ENCODE measurements at regions not wholly inside any gene's neighbourhood (a gene's known extent, or its start where the extent isn't known, plus 50 kb on each side); places are given as distances from the start of the nearest gene placed in this dataset.
"Not testable (repeated sequence)": the region's sequence is repeated elsewhere in the genome, so short reads cannot be mapped to it uniquely, and the experiment has no call there.

DNA sequence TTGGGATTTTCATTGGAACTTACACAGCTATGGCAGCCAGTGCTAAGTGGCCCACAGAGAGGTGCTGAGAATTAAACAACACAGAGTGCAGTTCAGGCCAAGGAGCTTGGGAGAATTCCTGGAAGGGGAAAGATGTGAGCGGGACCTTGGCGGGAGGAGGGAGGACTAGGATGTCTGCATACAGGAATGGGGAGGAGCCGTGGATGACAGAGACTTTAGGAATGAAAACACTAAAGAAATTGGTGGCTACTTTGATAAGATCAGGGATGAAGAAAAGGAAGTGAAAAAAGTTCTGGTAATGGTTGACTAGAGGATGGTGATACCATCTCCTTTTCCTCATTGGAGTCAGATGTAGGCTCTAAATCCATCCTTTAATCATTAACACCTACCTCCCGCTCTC, 234.2 kb upstream of the FZD8 start:
- FAIRE-seq: peak; percentile 78
- DNase-seq (ENCODE audit: low spot score): peak; percentile 80

DNA sequence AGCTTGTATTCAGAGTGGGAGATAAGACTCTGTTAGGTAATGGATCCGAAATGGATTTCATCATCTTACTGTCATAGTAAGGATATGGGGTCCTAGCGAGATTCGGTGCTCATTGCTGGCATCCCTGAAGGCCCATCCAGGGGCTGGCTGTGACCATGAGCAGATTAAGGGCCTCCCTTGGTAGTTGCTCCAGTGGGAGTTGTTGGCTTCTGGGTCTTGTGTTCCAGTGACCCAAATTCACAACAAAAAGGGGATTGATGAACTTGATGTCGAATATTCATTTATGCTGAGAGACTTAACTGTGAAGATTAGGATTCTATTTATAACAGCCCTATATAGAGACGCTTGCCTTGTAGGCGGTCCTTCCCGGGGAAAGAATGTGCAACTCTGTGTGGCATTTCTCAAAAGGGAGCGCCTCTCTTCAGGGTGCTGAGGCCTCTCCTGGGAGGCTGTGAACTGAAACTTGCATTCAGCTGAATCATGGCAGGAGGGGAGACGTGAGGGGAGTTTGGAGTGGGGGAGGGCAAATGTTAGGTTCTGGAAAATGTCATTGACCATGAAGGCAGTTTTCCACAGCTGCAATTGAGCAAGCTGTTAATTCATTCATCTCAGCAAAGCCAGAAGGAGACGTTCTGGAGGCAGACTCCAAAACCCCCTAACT, 233.1 kb upstream of the FZD8 start:
- no peak for FAIRE-seq
- no peak for DNase-seq (ENCODE audit: low spot score)

DNA sequence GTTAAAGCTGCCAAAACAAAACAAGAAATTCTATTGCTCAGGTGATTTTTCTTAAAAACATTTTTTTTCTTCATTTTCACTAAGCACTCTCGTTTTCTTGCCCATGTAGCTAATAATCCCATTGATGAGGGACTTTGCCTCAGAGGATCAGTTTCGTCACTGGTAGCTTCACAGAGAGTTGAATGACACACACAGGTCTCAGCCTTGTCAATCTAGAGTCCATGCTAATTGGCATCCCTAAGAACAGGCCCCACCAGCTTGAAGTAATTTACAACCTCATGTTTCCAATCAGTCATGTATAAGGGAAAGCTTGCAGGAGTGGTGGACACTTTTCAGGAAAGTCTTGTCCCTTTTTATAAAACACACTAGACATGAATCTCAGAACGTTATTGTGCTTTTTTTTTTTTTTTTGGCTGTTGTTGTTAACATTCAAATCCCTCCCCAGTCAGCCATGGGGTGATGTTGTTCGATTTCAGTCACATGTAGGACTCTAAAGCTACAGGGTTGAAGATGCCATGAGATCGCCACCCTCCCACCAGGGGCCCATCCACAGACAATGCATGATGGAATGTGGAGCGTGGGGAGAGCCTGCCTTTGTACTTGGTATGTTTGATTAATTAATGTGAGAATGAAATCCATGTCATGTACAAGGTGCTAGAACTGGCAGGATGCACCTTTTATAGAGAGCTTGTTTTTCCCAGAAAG, 232.4 kb upstream of the FZD8 start:
- no peak for FAIRE-seq
- DNase-seq (ENCODE audit: low spot score): no peak

DNA sequence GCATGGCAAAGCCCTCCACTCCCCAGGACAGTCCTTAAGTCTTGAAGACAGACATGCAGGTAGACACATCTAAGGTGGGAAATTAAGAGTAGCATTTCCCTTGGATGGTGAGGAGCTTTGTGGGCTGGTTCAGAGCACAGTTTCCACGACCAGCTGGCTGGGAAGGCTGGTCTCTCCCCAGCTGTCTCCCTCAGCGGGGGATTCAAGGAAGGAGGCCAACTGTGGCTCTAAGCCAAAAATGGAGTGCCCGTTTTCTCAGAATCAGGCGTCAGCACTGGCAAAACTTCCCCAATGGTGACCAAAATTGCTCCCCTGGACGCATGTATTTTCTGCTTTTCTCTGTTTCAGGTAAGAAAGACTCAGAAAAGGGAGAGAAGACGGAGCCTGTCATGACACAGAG, 230.6 kb upstream of the FZD8 start:
- no peak for DNase-seq (ENCODE audit: low spot score)
- no peak for FAIRE-seq

DNA sequence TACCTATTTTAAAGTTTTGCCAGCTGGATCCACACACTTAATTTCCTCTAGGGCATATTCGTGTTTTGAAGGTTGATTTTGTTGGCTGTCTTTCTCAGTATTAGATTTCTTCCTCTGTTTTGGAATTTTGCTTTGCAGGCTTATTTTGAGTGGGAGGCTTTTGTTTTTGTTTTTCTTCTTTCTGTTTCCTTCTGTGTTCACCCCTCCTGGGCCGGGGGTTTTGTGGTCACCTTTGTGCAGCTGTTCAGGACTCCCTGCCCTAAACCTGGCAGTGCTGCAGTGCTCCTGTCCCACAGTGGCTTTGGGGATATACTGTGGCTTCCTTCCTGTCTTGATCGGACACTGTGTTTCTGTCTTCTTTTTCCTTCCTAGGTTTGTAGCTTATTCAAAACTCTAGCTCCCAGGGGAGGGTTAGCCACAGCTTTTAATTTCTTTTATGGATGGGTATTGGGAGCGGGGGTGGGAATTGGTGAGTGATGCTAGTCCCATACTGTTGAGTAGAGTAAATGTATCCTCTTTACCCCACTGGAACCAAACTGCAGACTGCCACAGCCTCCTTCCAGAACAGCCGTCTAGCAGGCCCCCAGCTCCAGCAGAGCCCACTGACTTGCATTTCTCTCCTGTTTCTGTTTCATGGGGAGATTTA, 228.7 kb upstream of the FZD8 start:
- DNase-seq (ENCODE audit: low spot score) (no peak), FAIRE-seq (no peak)

DNA sequence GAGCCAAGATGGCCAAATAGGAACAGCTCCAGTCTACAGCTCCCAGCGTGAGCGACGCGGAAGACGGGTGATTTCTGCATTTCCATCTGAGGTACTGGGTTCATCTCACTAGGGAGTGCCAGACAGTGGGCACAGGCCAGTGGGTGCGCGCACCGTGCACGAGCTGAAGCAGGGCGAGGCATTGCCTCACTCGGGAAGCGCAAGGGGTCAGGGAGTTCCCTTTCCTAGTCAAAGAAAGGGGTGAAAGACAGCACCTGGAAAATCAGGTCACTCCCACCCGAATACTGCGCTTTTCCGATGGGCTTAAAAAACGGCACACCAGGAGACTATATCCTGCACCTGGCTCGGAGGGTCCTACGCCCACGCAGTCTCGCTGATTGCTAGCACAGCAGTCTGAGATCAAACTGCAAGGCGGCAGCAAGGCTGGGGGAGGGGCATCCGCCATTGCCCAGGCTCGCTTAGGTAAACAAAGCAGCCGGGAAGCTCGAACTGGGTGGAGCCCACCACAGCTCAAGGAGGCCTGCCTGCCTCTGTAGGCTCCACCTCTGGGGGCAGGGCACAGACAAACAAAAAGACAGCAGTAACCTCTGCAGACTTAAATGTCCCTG, 216.7 kb upstream of the FZD8 start:
- DNase-seq (ENCODE audit: low spot score); FAIRE-seq: not testable (repeated sequence)

DNA sequence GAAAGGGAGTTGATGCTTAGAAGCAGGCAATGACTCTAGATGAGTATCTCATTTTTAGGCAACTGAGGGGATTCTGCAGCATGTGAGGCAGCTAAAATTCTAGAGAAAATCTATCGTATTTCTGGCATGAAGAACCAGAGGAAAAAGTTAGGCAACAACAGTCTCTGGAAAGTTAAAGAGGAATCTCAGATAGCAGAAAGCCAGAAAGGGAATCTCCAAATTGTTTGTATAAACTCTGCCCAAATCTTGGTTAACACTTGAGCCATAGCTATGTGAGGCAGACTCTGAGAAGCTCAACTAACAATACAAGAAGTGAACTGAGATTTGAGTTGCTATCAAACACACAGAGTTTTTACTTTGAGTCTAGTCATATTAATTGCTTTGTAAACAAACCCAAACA, 215.8 kb upstream of the FZD8 start:
- DNase-seq (ENCODE audit: low spot score): no peak
- no peak for FAIRE-seq

DNA sequence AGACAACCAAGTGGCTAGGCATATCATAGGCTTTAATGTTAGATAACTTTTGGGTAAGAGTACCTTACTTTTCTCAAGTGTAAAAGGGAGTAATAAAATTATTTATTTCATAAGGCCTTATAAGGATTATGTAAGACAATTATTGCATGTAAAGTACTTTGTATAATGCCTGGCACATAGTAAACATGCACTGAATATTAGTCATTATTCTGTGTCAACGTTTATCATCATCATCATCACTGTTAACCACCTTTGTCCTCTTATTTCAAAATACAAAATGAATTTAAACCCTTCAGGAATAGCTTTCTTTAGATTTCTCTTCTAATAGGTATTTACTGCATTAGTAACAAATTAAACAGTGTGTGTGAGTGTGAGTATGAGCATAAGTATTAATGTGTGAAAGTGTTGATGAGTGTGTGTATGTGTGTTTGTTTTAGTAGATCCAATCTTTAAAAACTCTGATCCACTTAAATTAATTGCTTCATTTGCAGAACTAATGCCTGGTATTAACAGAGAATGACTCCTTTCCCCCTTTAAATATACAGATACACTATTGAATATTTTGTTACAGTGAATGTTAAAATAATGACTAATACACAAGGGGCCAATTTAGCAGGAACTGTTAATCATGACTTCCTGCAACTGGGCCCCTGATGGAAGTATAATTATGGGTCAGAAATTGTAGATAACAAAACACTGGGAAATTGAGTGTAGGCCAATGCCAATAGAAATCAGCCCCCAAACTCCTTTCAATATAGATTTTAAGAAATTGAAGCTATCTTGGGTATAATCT, 213.3 kb upstream of the FZD8 start:
- FAIRE-seq (no peak), DNase-seq (ENCODE audit: low spot score) (no peak)

DNA sequence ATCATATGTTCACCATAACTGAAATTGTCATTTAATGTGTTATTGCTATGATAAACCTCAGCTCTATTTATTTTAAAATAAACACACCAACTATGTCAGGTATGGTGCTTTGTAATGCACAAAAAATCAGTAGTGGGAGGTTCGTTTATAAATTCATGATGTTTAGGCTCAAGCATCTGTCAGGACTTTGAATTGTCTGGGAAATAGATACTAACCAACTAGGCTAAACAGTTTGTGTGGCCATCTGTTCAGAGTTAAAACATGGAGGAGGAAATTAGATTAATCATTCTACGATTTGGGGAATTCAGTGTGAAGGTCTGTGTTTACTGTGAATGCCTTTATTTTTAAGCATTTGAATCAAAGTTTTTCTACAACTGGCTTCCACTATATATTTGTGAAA, 212.6 kb upstream of the FZD8 start:
- DNase-seq (ENCODE audit: low spot score) (no peak), FAIRE-seq (no peak)

DNA sequence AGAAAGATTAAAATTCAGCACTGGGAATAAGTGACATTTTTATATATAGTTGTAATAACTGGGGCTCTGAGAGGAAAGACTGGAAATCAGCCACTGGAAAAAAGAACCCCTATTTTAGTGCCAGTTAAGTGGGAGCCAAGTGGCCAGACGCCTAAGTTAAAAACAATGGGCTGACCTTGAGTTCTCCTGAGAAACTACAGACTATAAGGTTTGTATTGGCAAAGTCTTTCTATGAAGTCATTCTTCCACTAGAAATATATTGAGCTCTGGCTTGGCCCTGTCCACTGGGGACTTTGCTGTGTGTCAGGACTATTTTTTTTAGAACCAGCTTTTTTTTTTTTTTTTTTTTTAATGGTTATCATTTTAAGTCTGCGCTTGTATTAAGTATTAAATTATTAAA, 210.6 kb upstream of the FZD8 start:
- DNase-seq (ENCODE audit: low spot score) (no peak), FAIRE-seq (no peak)

DNA sequence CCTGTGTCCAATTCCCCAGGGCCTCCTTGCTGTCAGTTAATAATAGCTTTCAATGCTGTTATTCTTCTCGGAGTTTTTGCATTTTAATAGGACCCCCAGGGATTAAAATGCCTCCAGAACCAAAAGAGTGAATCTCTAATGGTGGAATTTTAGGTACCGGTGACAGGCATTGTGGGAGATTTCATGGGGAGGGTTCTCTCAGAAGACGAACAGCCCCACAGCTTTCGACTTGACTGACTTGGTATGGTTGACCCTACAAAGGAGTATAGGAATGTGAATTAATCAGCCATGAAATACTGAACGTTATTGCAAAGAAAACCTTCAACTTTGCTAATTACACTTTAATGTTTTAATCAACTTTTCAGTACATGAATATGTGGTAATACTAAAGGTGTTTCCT, 206.3 kb upstream of the FZD8 start:
- DNase-seq (ENCODE audit: low spot score) (no peak), FAIRE-seq (no peak)

DNA sequence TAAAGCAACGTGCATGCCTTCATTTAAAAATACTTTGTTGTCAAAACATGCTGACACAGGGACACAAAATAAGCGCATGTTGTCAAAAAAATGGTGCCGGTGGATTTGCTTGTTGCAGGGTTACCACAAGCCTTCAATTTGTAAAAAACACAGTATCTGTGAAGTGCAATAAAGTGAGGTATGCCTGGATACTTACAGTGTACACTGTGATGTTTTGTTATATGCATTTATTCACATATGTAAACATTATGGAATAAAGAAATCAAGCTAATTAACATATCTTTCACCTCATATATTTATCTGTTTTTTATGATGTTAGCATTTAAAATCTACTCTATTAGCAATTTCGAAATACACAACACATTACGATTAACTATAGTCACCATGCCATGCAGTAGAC, 202.6 kb upstream of the FZD8 start:
- DNase-seq (ENCODE audit: low spot score) (no peak), FAIRE-seq (no peak)

DNA sequence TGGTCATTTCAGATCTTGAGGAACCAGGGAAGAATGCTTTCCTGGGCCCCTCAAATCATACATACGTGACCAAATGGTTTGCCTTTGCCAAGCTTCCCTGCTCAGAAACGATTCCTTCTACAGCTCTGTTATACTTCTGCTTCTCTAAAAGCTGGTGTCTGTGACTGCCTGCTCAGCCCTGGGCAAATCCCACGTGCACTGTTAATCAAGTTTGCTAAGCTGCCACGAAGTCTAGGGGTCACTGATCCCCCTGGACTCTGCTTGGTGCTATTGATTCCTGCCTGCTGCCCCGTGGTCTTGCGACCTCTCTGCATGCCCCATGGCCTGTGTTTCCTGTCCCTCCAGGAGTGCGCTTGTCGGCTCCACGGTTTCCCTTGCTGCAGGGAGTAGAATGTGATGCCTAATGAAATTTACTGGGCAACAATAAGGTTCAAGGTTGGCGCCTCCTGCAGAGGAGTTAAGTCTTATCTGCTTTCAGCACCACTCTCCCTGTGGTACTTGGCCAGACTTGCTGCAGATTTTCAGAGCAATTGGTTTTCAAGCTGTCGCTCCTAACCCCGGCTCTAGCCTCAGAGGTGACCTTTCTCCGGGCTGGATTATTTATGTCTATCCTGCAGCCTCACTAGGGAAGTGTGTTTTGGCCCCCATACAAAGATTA, 201.6 kb upstream of the FZD8 start:
- DNase-seq (ENCODE audit: low spot score): no peak
- FAIRE-seq: no peak

DNA sequence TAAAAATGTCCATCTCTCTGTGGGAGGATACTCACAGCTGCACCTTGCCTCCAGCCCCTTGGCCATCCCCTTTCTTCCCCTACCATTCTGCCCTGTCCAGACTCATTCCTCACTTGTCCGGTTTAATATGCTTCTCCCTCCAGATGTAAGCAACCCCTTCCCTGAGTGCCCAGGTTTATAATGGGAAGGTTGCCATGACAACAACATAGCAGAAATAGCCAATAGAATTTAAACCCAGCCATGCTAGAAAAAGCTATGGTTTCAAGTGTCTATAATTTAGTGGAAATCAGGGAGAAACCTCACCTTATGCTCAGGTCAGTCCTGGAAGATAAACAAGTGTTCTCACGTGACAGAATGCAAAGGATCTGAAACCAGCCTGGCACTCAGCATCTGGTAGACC, 196.0 kb upstream of the FZD8 start:
- no peak for DNase-seq (ENCODE audit: low spot score)
- no peak for FAIRE-seq

DNA sequence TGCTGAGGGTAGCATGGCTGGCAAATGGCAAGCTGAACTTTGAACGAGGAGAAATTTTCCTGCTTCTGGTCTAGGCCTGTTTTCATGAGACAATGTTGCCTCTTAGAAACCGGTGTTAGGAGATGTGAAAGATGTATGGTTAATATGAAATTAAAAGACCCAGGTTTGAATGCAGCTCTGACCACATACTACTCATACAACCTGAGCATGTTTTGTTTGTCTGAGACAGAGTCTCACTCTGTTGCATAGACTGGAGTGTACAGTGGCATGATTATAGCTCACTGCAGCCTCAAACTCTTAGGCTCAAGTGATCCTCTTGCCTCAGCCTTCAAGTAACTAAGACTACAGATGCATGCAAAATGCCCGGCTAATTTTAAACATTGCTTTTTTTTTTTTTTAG, 193.4 kb upstream of the FZD8 start:
- no peak for FAIRE-seq
- DNase-seq (ENCODE audit: low spot score): no peak

DNA sequence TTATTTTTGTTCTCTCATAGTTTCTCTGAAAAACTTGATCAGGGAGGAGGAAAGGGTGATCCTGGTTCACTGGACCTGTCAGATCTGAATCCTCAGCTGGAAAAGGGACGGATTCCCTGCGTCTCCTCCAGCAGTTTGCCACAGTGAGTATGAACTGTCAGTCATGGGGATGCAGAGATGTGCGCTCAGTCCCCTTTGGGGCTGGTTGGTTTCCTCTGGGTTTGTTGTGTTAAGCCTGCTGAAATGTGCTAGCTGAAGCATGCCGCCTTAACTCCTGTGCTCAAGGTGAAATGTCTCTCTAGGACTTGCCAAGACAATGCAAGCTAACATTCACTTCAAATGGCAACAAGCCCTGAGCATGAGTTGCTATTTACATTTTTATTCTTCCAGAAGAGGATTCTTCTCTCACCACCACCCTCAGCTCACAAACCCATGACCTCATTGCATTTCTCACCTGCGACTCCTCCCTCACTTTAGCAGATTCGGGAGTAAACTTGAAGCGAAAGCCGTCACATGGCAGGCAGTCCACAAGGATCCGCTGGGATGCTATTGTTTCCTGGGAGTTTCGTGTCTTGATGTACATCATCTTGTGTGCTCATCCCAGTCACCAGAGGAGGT, 192.9 kb upstream of the FZD8 start:
- DNase-seq (ENCODE audit: low spot score): no peak
- no peak for FAIRE-seq

DNA sequence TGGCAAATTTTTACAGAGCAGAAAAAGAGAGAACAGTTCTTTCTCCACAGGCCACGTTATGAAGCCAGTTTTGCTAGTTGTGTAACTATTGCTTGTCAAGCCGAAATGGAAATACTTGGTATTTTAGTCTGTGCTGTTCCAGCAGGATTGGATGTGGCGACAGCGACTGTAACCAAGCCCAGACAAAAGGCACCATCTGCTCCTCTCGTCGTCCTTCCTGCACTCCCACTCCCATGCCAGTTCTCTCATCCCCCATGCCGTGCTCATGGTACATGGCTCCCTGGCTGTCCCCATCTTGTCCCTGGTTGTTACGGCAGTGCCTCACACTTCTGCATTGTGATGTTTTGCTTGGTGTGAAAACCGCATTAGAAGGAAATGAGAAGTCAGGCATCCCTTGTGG, 185.7 kb upstream of the FZD8 start:
- FAIRE-seq: no peak
- DNase-seq (ENCODE audit: low spot score): no peak

DNA sequence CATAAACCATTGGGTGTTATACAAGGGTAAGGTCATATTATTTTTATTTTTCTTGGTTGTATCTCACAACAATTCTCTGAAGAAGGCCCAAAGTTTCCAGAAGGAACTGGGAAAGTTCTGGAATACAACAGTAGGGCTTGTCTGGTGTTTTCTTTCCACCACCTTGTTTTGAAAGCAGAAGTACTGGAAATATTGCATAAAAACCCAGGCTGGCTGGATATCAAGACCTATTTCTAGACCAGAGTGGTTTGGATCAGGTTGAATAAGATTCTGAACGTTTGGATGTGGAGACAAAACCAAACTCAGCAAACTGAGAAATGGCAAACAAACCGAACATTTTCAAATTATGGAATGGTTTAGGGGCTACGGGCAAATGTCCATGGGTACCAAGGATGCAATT, 182.6 kb upstream of the FZD8 start:
- FAIRE-seq (no peak), DNase-seq (ENCODE audit: low spot score) (no peak)

DNA sequence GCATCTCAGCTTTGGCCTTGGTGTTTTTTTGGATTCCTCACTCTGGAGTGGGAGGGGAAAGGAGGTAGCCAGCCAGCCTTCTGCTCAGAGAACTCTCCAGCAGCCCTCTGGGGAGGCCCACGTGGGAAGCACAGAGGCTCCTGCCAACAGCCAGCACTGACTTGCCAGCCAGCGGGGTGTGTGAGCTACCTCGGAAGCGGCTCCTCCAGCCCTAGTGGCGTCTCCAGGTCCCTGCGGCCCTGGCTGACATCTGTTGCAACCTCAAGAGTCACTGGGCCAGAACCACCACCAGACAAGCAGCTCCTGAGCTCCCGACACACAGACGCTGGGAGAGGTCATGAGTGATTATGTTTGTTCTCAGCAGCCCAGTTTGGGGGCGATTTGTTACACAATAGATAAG, 180.2 kb upstream of the FZD8 start:
- FAIRE-seq (no peak), DNase-seq (ENCODE audit: low spot score) (peak; percentile 52)

DNA sequence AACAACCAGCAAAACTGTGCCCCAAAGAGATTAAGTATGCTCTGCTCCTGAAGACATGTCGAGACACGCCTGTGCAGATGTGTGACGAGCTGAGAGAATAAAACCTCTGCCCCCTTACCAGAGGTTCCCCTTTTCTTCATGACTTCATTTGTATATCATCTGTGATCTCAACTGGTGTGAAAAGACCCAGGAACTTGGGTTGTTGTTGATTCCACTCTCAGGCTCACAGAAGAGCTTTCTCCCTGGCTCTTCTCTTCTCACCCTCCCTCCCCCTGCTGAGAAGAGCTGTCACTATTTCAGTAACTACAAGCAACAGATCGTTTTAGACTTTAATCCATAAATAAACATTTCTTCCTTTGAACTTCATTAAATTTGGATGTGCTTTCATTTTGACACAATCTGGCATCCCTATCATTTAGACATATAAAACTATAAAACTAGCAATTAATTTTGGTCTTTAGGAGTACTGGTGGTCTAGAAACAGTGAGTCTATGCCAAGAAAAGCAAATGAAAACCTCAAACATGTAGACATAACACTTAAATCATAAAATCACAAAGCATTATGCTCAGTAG, 179.3 kb upstream of the FZD8 start:
- DNase-seq (ENCODE audit: low spot score) (no peak), FAIRE-seq (no peak)
